VCaP (cell line): ENCODE measurements at regions not wholly inside any gene's neighbourhood (a gene's known extent, or its start where the extent isn't known, plus 50 kb on each side); places are given as distances from the start of the nearest gene placed in this dataset.
A peak's percentile ranks its signal among the peaks of the same experiment; 100 is the strongest.

Experiments
- H3K27ac ChIP-seq: fragments of 450-650 bp; 2 replicates; pipeline ENCODE4 v1.5.1; 2017
- TF ChIP-seq, protein P1 (sequence below): fragments of 450-650 bp; conservative IDR thresholded peaks from 2 replicates; pipeline ENCODE4 v1.5.1; 2017; ENCODE audit warnings: mild to moderate bottlenecking, moderate library complexity

DNA sequence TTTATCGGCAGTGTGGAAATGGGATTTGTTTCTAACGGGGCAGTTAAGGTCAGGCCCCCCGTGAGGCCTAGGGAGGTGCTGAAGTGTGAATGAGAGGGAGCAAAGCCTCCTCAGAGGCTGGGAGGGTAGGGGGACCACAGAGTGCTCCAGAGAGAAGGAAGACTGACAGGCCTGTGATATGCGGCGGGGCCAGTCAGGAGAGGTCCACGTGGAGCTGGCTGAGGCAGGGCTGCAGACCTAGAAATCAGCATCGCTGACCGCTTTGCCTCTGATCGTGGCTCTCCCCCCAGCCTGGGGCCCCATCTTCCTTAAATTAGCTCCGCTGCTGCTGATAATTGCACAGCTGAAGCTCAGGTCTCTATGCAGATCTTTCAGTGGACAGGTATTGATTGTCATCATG lies 240.8 kb upstream of the PWP1 start:
- TF ChIP-seq, protein P1, sequence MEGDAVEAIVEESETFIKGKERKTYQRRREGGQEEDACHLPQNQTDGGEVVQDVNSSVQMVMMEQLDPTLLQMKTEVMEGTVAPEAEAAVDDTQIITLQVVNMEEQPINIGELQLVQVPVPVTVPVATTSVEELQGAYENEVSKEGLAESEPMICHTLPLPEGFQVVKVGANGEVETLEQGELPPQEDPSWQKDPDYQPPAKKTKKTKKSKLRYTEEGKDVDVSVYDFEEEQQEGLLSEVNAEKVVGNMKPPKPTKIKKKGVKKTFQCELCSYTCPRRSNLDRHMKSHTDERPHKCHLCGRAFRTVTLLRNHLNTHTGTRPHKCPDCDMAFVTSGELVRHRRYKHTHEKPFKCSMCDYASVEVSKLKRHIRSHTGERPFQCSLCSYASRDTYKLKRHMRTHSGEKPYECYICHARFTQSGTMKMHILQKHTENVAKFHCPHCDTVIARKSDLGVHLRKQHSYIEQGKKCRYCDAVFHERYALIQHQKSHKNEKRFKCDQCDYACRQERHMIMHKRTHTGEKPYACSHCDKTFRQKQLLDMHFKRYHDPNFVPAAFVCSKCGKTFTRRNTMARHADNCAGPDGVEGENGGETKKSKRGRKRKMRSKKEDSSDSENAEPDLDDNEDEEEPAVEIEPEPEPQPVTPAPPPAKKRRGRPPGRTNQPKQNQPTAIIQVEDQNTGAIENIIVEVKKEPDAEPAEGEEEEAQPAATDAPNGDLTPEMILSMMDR, result no peak
- H3K27ac ChIP-seq, result no peak overlapping the region

DNA sequence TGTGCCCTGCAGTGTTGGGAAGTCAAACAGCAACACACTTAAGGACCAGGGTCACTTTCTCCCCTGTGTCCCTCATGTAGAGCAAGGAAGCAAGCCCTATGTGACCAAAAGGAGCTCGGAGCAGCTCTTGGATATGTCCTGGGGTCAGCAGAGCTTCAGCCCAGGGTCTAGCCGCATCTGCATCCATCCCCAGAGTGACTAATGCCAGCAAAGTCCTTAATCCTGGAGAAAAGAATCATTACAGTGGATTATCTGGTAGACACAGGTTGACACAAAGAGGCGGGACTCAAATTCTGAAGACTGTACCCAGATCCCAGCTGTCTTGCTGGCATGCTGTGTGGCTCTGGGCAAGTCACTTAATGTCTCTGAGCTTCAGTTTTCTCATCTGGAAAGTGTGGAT lies 239.1 kb upstream of the PWP1 start:
- H3K27ac ChIP-seq, result no peak overlapping the region
- TF ChIP-seq, protein P1, result no peak

DNA sequence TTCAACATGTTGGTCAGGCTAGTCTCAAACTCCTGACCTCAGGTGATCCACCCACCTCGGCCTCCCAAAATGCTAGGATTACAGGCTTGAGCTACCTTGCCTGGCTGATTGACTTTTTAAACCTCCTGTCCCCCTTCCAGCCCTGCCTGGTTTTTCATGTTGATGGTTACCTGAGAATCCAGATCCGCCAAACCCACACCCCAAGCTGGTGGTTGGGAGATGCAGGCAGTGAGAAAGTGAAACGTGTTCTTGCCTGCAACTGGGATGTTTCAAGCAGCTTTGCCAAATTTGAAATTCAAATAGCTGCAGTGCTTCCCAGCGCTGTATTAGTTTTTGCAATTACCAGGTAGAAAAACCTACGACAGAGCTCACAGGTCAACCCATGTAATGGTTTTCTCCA lies 238.3 kb upstream of the PWP1 start:
- H3K27ac ChIP-seq, result no peak overlapping the region
- TF ChIP-seq, protein P1, result no peak

DNA sequence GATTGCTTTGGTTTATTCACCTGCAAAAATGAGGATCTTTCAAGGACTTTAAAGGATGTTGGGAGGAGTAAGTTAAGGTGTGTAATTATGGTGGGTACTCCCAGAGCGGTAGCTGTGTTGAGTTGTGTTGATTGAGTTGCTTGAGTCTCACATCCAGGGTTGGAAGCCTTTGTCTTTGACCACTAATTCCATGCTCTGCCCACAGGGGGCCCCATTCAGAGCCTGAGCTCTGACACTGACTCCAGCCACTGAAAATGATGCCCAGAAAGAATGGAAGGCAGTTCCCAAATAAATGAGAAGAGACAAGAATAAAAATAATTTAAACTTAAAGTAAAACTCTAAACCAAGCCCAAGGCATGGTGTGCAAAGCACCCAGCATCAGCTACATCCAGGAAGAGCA lies 237.4 kb upstream of the PWP1 start:
- TF ChIP-seq, protein P1, result peak; percentile 16; the same call in 1 of the 2 replicates

DNA sequence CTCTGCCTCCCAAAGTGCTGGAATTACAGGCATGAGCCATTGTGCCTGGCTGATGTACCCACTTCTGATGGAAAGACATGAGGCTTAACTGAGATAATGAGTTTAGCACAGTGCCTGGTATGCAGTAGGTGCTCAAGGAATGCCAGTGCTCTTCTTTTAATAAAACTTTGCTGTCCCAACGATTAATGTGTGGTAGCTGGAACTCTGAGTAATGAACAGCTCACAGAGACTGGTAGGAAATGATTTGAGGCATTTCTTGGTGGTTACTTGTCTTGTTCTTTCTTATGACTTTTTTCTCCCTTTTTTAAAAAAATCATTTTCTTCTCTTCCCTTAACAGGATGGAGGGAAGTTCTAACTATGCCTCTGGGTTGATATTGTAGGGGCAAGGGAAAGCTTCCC lies 235.7 kb upstream of the PWP1 start:
- TF ChIP-seq, protein P1, result no peak
- peak overlapping the region; percentile 63 for H3K27ac ChIP-seq

More for the DNA sequence above, 237.4 kb upstream of the PWP1 start:
- H3K27ac ChIP-seq, result no peak overlapping the region

DNA sequence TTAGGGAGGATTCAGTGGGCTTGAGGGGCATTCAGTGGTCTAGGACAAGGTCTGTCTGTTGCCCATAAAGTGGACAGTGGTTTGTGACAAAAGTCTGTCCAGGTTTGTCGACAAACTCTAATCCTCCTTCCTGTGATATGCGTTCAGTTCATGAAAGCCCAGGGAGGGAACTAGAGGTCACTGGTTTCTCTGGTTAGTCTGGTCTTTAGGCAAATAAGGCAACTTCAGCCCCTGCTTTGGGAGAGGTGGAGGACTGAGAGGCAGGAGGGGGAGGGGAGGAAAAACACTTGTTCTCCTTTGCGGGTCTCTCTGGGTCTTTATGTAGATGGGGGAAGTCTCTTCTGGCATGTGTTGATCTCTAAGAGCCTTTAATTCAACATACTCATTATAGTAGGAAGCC lies 235.1 kb upstream of the PWP1 start:
- TF ChIP-seq, protein P1, result no peak
- peak overlapping the region; percentile 63 for H3K27ac ChIP-seq

DNA sequence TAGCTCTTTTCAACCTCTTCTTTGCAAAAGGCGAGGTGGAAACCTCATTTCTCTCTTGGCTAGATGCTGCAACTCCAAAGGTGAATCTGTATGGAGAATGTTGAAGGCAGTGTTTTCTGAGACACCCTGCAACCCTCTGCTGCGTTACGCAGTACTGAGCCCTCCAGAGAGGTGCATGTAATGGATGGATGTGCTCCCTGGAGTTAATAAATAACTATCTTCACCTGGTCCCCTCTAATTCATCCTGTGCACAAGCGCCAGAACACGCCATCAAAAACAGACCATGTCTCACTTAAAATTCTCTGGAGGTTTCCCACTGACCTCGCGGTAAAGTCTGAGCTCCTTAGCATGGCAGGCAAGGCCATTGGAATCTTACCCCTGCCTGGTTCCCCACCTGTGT lies 234.4 kb upstream of the PWP1 start:
- TF ChIP-seq, protein P1, result no peak

More for the DNA sequence above, 234.4 kb upstream of the PWP1 start:
- peak overlapping the region; percentile 63 for H3K27ac ChIP-seq
